WTC11 (cell line): ENCODE measurements at regions not wholly inside any gene's neighbourhood (a gene's known extent, or its start where the extent isn't known, plus 50 kb on each side); places are given as distances from the start of the nearest gene placed in this dataset.

Source experiments
- ATAC-seq: fragments of 200-7000 bp; cut with Tn5 transposase; 2 replicates; pipeline ENCODE4 v1.10.0; 2021; ENCODE audit warnings: mild to moderate bottlenecking, moderate library complexity
- CTCF ChIA-PET: fragments of 300-600 bp; sonication (Branson Sonifier 250); formaldehyde crosslinking; loops from one replicate; lab custom pipeline; 2021; ENCODE audit warnings: antibody characterized with exemption; lab: Charles Lee
- POLR2A ChIA-PET: fragments of 350-600 bp; sonication (Branson Sonifier 250); formaldehyde crosslinking; loops from one replicate; lab custom pipeline; 2021; ENCODE audit warnings: antibody characterized with exemption; lab: Charles Lee
- DNase-seq: peaks from one replicate; pipeline ENCODE4 v3.0.0; 2021; ENCODE audit warnings: low spot score
- H3K27ac Mint-ChIP-seq: 2 replicates; pipeline ENCODE4 v1.8.0; 2021; ENCODE audit warnings: mixed read lengths
- H3K27me3 Mint-ChIP-seq: 2 replicates; pipeline ENCODE4 v1.8.0; 2021; ENCODE audit warnings: low read depth, mild to moderate bottlenecking, moderate library complexity, mixed read lengths
- H3K36me3 Mint-ChIP-seq: 2 replicates; pipeline ENCODE4 v1.8.0; 2021; ENCODE audit warnings: mixed read lengths
- H3K4me1 Mint-ChIP-seq: 2 replicates; pipeline ENCODE4 v1.8.0; 2022; ENCODE audit warnings: mixed read lengths
- H3K4me3 Mint-ChIP-seq: 2 replicates; pipeline ENCODE4 v1.8.0; 2021; ENCODE audit warnings: mild to moderate bottlenecking, moderate library complexity, mixed read lengths
- H3K9me3 Mint-ChIP-seq: 2 replicates; pipeline ENCODE4 v1.8.0; 2021; ENCODE audit warnings: mixed read lengths
- ATF1 ChIP-seq: sonication (generic); formaldehyde crosslinking; IDR thresholded peaks from 2 replicates; pipeline ENCODE4 v1.8.1; 2023; ENCODE audit warnings: mild to moderate bottlenecking, moderate library complexity, missing genetic modification reagents
- ATF3 ChIP-seq: sonication (generic); formaldehyde crosslinking; conservative IDR thresholded peaks from 2 replicates; pipeline ENCODE4 v1.8.1; 2022; ENCODE audit warnings: mild to moderate bottlenecking, missing genetic modification reagents
- EMX1 ChIP-seq: fragments of 250-450 bp; sonication (Bioruptor Pico); IDR thresholded peaks from 2 replicates; pipeline ENCODE4 v1.8.0; 2021; ENCODE audit warnings: mild to moderate bottlenecking
- ETV6 ChIP-seq: sonication (generic); formaldehyde crosslinking; IDR thresholded peaks from 2 replicates; pipeline ENCODE4 v1.8.1; 2022; ENCODE audit warnings: mild to moderate bottlenecking, missing genetic modification reagents
- GABPB1 ChIP-seq: sonication (generic); formaldehyde crosslinking; IDR thresholded peaks from 2 replicates; pipeline ENCODE4 v1.8.1; 2023; ENCODE audit warnings: mild to moderate bottlenecking, missing genetic modification reagents
- GRHL2 ChIP-seq: fragments of 250-450 bp; sonication (Bioruptor Pico); IDR thresholded peaks from 2 replicates; pipeline ENCODE4 v1.8.0; 2022; ENCODE audit warnings: mild to moderate bottlenecking, moderate library complexity; ENCODE audit not compliant: insufficient replicate concordance, severe bottlenecking
- JUN ChIP-seq: sonication (generic); formaldehyde crosslinking; IDR thresholded peaks from 2 replicates; pipeline ENCODE4 v1.8.0; 2023; ENCODE audit warnings: mild to moderate bottlenecking, missing genetic modification reagents
- KAT7 ChIP-seq: sonication (generic); formaldehyde crosslinking; IDR thresholded peaks from 2 replicates; pipeline ENCODE4 v1.8.1; 2023; ENCODE audit warnings: missing genetic modification reagents, mild to moderate bottlenecking, borderline replicate concordance
- MLX ChIP-seq: sonication (generic); formaldehyde crosslinking; IDR thresholded peaks from 2 replicates; pipeline ENCODE4 v1.8.1; 2023; ENCODE audit warnings: mild to moderate bottlenecking, missing genetic modification reagents, moderate library complexity
- MYBL2 ChIP-seq: sonication (generic); formaldehyde crosslinking; IDR thresholded peaks from 2 replicates; pipeline ENCODE4 v1.8.1; 2023; ENCODE audit warnings: mild to moderate bottlenecking, moderate library complexity, missing genetic modification reagents
- SOX15 ChIP-seq: fragments of 250-450 bp; sonication (Bioruptor Pico); IDR thresholded peaks from 2 replicates; pipeline ENCODE4 v1.9.0; 2021; ENCODE audit warnings: mild to moderate bottlenecking
- ZBTB43 ChIP-seq: sonication (generic); formaldehyde crosslinking; IDR thresholded peaks from 2 replicates; pipeline ENCODE4 v1.8.1; 2023; ENCODE audit warnings: mild to moderate bottlenecking, missing genetic modification reagents
- TF ChIP-seq, protein P1 (sequence below): sonication (generic); formaldehyde crosslinking; conservative IDR thresholded peaks from 2 replicates; pipeline ENCODE4 v1.8.1; 2023; ENCODE audit warnings: mild to moderate bottlenecking, low read depth, missing genetic modification reagents, moderate library complexity
- TF ChIP-seq, protein P2 (sequence below): sonication (generic); formaldehyde crosslinking; IDR thresholded peaks from 2 replicates; pipeline ENCODE4 v1.8.0; 2022; ENCODE audit warnings: mild to moderate bottlenecking, missing genetic modification reagents
- TF ChIP-seq, protein P3 (sequence below): sonication (generic); formaldehyde crosslinking; IDR thresholded peaks from 2 replicates; pipeline ENCODE4 v1.8.1; 2022; ENCODE audit warnings: mild to moderate bottlenecking, missing genetic modification reagents, moderate library complexity, borderline replicate concordance

- H3K27ac Mint-ChIP-seq, result no peak overlapping the region
- no peaks in the 10 kb centered on the region for H3K36me3 Mint-ChIP-seq
- no peaks in the 10 kb centered on the region for H3K9me3 Mint-ChIP-seq
- TF ChIP-seq KAT7 (CRISPR knock-in tag), result no peak
- TF ChIP-seq GRHL2 (CRISPR knock-in tag), result no peak
- TF ChIP-seq EMX1 (CRISPR knock-in tag), result no peak
- TF ChIP-seq ZBTB43 (CRISPR knock-in tag), result no peak
- no peak for TF ChIP-seq ATF1 (CRISPR knock-in tag)
- no peak for TF ChIP-seq JUN (CRISPR knock-in tag)
- TF ChIP-seq MYBL2 (CRISPR knock-in tag), result no peak
- TF ChIP-seq, protein P1, sequence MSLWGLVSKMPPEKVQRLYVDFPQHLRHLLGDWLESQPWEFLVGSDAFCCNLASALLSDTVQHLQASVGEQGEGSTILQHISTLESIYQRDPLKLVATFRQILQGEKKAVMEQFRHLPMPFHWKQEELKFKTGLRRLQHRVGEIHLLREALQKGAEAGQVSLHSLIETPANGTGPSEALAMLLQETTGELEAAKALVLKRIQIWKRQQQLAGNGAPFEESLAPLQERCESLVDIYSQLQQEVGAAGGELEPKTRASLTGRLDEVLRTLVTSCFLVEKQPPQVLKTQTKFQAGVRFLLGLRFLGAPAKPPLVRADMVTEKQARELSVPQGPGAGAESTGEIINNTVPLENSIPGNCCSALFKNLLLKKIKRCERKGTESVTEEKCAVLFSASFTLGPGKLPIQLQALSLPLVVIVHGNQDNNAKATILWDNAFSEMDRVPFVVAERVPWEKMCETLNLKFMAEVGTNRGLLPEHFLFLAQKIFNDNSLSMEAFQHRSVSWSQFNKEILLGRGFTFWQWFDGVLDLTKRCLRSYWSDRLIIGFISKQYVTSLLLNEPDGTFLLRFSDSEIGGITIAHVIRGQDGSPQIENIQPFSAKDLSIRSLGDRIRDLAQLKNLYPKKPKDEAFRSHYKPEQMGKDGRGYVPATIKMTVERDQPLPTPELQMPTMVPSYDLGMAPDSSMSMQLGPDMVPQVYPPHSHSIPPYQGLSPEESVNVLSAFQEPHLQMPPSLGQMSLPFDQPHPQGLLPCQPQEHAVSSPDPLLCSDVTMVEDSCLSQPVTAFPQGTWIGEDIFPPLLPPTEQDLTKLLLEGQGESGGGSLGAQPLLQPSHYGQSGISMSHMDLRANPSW (CRISPR knock-in tag), result no peak
- TF ChIP-seq, protein P2, sequence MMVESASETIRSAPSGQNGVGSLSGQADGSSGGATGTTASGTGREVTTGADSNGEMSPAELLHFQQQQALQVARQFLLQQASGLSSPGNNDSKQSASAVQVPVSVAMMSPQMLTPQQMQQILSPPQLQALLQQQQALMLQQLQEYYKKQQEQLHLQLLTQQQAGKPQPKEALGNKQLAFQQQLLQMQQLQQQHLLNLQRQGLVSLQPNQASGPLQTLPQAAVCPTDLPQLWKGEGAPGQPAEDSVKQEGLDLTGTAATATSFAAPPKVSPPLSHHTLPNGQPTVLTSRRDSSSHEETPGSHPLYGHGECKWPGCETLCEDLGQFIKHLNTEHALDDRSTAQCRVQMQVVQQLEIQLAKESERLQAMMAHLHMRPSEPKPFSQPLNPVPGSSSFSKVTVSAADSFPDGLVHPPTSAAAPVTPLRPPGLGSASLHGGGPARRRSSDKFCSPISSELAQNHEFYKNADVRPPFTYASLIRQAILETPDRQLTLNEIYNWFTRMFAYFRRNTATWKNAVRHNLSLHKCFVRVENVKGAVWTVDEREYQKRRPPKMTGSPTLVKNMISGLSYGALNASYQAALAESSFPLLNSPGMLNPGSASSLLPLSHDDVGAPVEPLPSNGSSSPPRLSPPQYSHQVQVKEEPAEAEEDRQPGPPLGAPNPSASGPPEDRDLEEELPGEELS (CRISPR knock-in tag), result no peak
- TF ChIP-seq MLX, result no peak
- ChIA-PET CTCF (no interaction called here), POLR2A (no interaction called here)
- DNase-seq, result no peak
- no peak for ATAC-seq
- no peaks in the 10 kb centered on the region; the same call in 1 of the 2 replicates for H3K27me3 Mint-ChIP-seq
- H3K4me3 Mint-ChIP-seq, result no peak overlapping the region
- H3K4me1 Mint-ChIP-seq, result peaks cover 29% of the 10 kb centered on the region
Observed at GRCh38 chr10:78993261-78993945, 75.4 kb upstream of the ZMIZ1 start.

GRCh38 chr10:78995987-78996791, 72.6 kb upstream of the ZMIZ1 start:
- H3K36me3 Mint-ChIP-seq, result no peaks in the 10 kb centered on the region
- H3K27ac Mint-ChIP-seq, result no peak overlapping the region
- ChIA-PET CTCF (no interaction called here), POLR2A (no interaction called here)
- H3K4me1 Mint-ChIP-seq, result peaks cover 20% of the 10 kb centered on the region
- H3K4me3 Mint-ChIP-seq, result no peak overlapping the region
- no peak for ATAC-seq
- H3K27me3 Mint-ChIP-seq, result no peaks in the 10 kb centered on the region; the same call in 1 of the 2 replicates
- no peak for DNase-seq
- TF ChIP-seq EMX1 (CRISPR knock-in tag) (no peak), GABPB1 (no peak), SOX15 (CRISPR knock-in tag) (no peak), ZBTB43 (CRISPR knock-in tag) (no peak), ETV6 (no peak), ATF3 (CRISPR knock-in tag) (no peak)
- TF ChIP-seq, protein P3, sequence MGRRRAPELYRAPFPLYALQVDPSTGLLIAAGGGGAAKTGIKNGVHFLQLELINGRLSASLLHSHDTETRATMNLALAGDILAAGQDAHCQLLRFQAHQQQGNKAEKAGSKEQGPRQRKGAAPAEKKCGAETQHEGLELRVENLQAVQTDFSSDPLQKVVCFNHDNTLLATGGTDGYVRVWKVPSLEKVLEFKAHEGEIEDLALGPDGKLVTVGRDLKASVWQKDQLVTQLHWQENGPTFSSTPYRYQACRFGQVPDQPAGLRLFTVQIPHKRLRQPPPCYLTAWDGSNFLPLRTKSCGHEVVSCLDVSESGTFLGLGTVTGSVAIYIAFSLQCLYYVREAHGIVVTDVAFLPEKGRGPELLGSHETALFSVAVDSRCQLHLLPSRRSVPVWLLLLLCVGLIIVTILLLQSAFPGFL, result no peak
- H3K9me3 Mint-ChIP-seq, result no peaks in the 10 kb centered on the region
